MM.1S (cell line): ENCODE measurements at regions not wholly inside any gene's neighbourhood (a gene's known extent, or its start where the extent isn't known, plus 50 kb on each side); places are given as distances from the start of the nearest gene placed in this dataset.

Source experiments
- DNase-seq: peaks from one replicate; pipeline ENCODE4 v3.0.0-alpha.2; 2015
- H2AFZ ChIP-seq: fragments of 300-600 bp; sonication (generic); 2 replicates; pipeline ENCODE4 v1.6.0; 2016; ENCODE audit warnings: antibody characterized with exemption, low read length
- H3F3A ChIP-seq: fragments of 300-600 bp; sonication (generic); 2 replicates; pipeline ENCODE4 v1.6.1; 2016; ENCODE audit warnings: mild to moderate bottlenecking, antibody characterized with exemption, low read length, moderate library complexity, mixed read lengths; ENCODE audit not compliant: insufficient read depth
- H3K27ac ChIP-seq: fragments of 300-600 bp; sonication (generic); 2 replicates; pipeline ENCODE4 v1.5.1; 2016; ENCODE audit warnings: mild to moderate bottlenecking, low read length
- H3K27me3 ChIP-seq: fragments of 300-600 bp; sonication (generic); replicated peaks from 2 replicates; pipeline ENCODE4 v1.6.0; 2016; ENCODE audit warnings: low read length; ENCODE audit not compliant: insufficient read depth
- H3K36me3 ChIP-seq: fragments of 300-600 bp; sonication (generic); replicated peaks from 2 replicates; pipeline ENCODE4 v1.6.1; 2016; ENCODE audit warnings: mild to moderate bottlenecking, low read length, mixed read lengths; ENCODE audit not compliant: insufficient read depth
- H3K4me1 ChIP-seq: fragments of 300-600 bp; sonication (generic); 2 replicates; pipeline ENCODE4 v1.6.1; 2016; ENCODE audit warnings: low read length, mixed read lengths
- H3K4me2 ChIP-seq: fragments of 300-600 bp; sonication (generic); 2 replicates; pipeline ENCODE4 v1.6.0; 2016; ENCODE audit warnings: low read depth, low read length
- H3K4me3 ChIP-seq: fragments of 300-600 bp; sonication (generic); 2 replicates; pipeline ENCODE4 v1.5.1; 2016; ENCODE audit warnings: low read length, mixed read lengths
- H3K79me2 ChIP-seq: fragments of 300-600 bp; sonication (generic); 2 replicates; pipeline ENCODE4 v1.6.1; 2016; ENCODE audit warnings: mixed run types, low read length, mixed read lengths
- H3K9ac ChIP-seq: fragments of 300-600 bp; sonication (generic); 2 replicates; pipeline ENCODE4 v1.6.1; 2016; ENCODE audit warnings: low read length, mixed read lengths
- H3K9me2 ChIP-seq: fragments of 300-600 bp; sonication (generic); replicated peaks from 2 replicates; pipeline ENCODE4 v1.6.1; 2016; ENCODE audit warnings: mild to moderate bottlenecking, low read length, mixed read lengths; ENCODE audit not compliant: insufficient read depth
- H3K9me3 ChIP-seq: fragments of 300-600 bp; sonication (generic); replicated peaks from 2 replicates; pipeline ENCODE4 v1.6.1; 2016; ENCODE audit warnings: mild to moderate bottlenecking, low read length, mixed read lengths; ENCODE audit not compliant: insufficient read depth
- H4K20me1 ChIP-seq: fragments of 300-600 bp; sonication (generic); 2 replicates; pipeline ENCODE4 v1.6.1; 2016; ENCODE audit warnings: mild to moderate bottlenecking, low read length, moderate library complexity, mixed read lengths; ENCODE audit not compliant: insufficient read depth
- EZH2 ChIP-seq: fragments of 300-600 bp; sonication (generic); optimal IDR thresholded peaks from 2 replicates; pipeline ENCODE3; 2017; ENCODE audit warnings: low read depth, mild to moderate bottlenecking, antibody characterized with exemption, low read length, mixed read lengths
- EZH2phosphoT487 ChIP-seq: fragments of 300-600 bp; sonication (generic); IDR thresholded peaks from 2 replicates; pipeline ENCODE4 v1.6.1; 2018; ENCODE audit warnings: antibody characterized with exemption, low read length
- TF ChIP-seq, protein P1 (sequence below): fragments of 300-600 bp; sonication (generic); IDR thresholded peaks from 2 replicates; pipeline ENCODE4 v1.5.1; 2016; ENCODE audit warnings: antibody characterized with exemption, low read length, mixed read lengths

DNA sequence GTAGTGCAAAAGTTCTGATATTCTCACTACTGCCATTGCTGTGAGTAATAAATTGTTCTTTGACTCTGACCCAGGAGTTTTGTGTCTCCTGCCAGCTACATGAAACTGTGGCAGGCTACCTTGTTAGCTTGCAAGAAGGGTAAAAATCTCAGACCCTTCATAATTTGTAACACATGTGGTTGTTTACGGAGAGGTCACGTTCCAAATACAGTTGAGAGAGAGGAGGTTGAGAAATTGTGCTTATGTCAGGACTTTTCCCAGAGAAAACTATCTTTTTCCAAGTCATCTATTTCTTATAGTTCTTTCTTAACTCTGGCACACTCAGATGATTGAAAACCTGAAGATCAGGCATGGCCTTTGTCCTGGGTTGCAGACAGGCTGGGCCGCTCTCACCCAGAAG is 114.4 kb upstream of the SVIL start:
- H3K9me3 ChIP-seq, result no peaks in the 10 kb centered on the region
- H3K27ac ChIP-seq, result no peak overlapping the region
- H3K9me2 ChIP-seq, result no peaks in the 10 kb centered on the region
- H3K4me3 ChIP-seq, result no peak overlapping the region
- H3F3A ChIP-seq, result no peaks in the 10 kb centered on the region
- no peaks in the 10 kb centered on the region for H3K36me3 ChIP-seq
- TF ChIP-seq, protein P1, sequence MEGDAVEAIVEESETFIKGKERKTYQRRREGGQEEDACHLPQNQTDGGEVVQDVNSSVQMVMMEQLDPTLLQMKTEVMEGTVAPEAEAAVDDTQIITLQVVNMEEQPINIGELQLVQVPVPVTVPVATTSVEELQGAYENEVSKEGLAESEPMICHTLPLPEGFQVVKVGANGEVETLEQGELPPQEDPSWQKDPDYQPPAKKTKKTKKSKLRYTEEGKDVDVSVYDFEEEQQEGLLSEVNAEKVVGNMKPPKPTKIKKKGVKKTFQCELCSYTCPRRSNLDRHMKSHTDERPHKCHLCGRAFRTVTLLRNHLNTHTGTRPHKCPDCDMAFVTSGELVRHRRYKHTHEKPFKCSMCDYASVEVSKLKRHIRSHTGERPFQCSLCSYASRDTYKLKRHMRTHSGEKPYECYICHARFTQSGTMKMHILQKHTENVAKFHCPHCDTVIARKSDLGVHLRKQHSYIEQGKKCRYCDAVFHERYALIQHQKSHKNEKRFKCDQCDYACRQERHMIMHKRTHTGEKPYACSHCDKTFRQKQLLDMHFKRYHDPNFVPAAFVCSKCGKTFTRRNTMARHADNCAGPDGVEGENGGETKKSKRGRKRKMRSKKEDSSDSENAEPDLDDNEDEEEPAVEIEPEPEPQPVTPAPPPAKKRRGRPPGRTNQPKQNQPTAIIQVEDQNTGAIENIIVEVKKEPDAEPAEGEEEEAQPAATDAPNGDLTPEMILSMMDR, result no peak
- TF ChIP-seq EZH2 (no peak), EZH2phosphoT487 (no peak)
- no peaks in the 10 kb centered on the region for H4K20me1 ChIP-seq
- no peaks in the 10 kb centered on the region for H3K4me1 ChIP-seq
- no peak overlapping the region for H3K9ac ChIP-seq
- H3K27me3 ChIP-seq, result no peaks in the 10 kb centered on the region
- no peak overlapping the region for H2AFZ ChIP-seq
- no peak for DNase-seq
- no peak overlapping the region for H3K4me2 ChIP-seq
- no peaks in the 10 kb centered on the region for H3K79me2 ChIP-seq

DNA sequence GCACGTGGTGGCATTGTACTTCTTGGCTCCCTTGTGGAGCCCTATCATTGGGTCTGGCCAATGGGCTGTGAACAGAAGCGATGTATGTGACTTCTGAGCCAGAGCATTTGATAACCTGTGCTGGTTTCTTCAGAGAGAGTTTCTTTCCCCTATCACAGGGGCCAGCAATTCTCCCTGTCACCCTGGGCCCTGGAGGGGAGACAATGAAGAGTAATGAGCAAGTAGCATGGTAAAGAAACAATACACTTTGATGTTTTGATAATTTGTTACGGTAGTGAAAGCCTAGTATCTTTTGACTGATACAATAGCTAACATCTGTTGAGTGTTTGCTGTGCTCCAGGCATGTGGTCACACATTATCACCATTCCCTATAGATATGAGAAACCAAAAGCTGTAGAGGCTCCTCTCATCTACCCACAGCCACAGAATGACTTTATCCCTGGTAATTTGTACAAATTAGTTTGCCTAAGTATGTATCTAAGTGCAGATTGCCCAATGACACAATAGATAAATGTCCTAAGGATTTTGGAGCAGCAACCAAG is 113.4 kb upstream of the SVIL start:
- TF ChIP-seq, protein P1, result no peak
- no peak for TF ChIP-seq EZH2phosphoT487
- no peak for TF ChIP-seq EZH2
- no peaks in the 10 kb centered on the region for H3K9me3 ChIP-seq
- no peaks in the 10 kb centered on the region for H3F3A ChIP-seq
- no peak overlapping the region for H3K27ac ChIP-seq
- no peaks in the 10 kb centered on the region for H3K9me2 ChIP-seq
- H3K4me2 ChIP-seq, result no peak overlapping the region
- no peaks in the 10 kb centered on the region for H3K79me2 ChIP-seq
- no peak overlapping the region for H3K4me3 ChIP-seq
- DNase-seq, result no peak
- no peak overlapping the region for H2AFZ ChIP-seq
- H3K27me3 ChIP-seq, result no peaks in the 10 kb centered on the region
- no peak overlapping the region for H3K9ac ChIP-seq
- H3K4me1 ChIP-seq, result no peaks in the 10 kb centered on the region
- H4K20me1 ChIP-seq, result no peaks in the 10 kb centered on the region
- H3K36me3 ChIP-seq, result no peaks in the 10 kb centered on the region

DNA sequence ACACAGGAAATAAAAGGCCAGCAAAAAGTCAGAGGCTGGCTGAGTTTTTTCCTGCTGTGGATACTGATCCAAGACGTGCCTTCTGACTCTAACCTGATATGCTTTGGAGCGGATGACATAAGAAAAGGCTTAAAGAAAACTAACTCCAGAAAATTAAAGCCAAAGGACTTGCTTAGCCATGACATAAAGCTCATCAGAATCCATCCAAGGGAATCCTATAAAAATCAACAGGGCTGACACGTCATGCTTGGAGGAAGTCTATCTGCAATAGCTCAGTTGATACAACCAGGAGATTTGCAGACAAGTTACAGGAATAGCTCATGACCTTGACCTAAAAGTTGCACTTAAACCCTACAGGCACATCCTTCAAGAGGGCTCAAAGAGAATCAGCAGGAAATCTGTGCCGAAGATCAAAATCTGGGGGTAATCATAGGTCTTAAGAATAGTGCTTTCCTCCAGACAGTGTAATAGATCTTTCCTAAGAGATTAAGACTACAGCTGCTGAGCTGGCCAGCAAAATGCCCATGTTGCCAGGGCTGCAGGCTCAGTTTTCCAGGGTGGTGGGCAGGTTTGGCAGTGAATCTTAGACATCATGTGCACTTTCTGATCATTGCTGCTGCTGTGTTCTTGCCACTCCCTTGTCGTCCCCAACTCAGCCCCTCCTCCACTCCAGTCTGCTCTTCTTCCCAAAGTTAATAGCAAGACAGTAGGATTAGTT is 111.5 kb upstream of the SVIL start:
- no peak for TF ChIP-seq EZH2phosphoT487
- TF ChIP-seq, protein P1, result no peak
- H3K4me3 ChIP-seq, result no peak overlapping the region
- no peaks in the 10 kb centered on the region for H3K9me3 ChIP-seq
- no peak overlapping the region for H3K4me2 ChIP-seq
- DNase-seq, result no peak
- no peaks in the 10 kb centered on the region for H3K79me2 ChIP-seq
- no peaks in the 10 kb centered on the region for H3K4me1 ChIP-seq
- no peak overlapping the region for H2AFZ ChIP-seq
- no peaks in the 10 kb centered on the region for H3F3A ChIP-seq
- H3K36me3 ChIP-seq, result no peaks in the 10 kb centered on the region
- no peak overlapping the region for H3K27ac ChIP-seq
- H3K9ac ChIP-seq, result no peak overlapping the region
- no peaks in the 10 kb centered on the region for H4K20me1 ChIP-seq
- no peaks in the 10 kb centered on the region for H3K9me2 ChIP-seq
- no peaks in the 10 kb centered on the region for H3K27me3 ChIP-seq
